ENCODE measurements at regions not wholly inside any gene's neighbourhood (a gene's known extent, or its start where the extent isn't known, plus 50 kb on each side); places are given as distances from the start of the nearest gene placed in this dataset.

- Mint-ChIP-seq H3K36me3 (peaks cover 0 to 4% (median 0%) of the 10 kb centered on the region in 5 donors), H3K9me3 (peaks cover 0 to 16% (median 3%) of the 10 kb centered on the region in 11 donors), H3K27me3 (peaks cover 9 to 40% (median 14%) of the 10 kb centered on the region in 5 donors), H3K4me3 (no peak overlapping the region), H3K27ac (no peak overlapping the region), H3K4me1 (peaks cover 0 to 2% (median 0%) of the 10 kb centered on the region in 7 donors)
- no peak overlapping the region for H3K27ac ChIP-seq (ENCODE audit: low read depth, low read length)
- no peaks in the 10 kb centered on the region for H3K4me1 ChIP-seq (ENCODE audit: control insufficient read depth in 2 of 2, insufficient read depth in 2 of 2, low read length in 2 of 2)
- no peaks in the 10 kb centered on the region for H3K36me3 ChIP-seq (ENCODE audit: control insufficient read depth in 2 of 3, insufficient read depth in 3 of 3, low read length in 3 of 3)
- no peaks in the 10 kb centered on the region for H3K27me3 ChIP-seq (ENCODE audit: control insufficient read depth in 2 of 2, insufficient read depth in 2 of 2, low read length in 2 of 2)
- CTCF ChIA-PET: no interaction called here
- H3K4me3 ChIP-seq (ENCODE audit: low read length): no peak overlapping the region
- ATAC-seq (no peak), DNase-seq (no peak)
- POLR2A ChIA-PET: no interaction called here
- intact Hi-C loops (cut with micrococcal nuclease): no loop called here
- no peaks in the 10 kb centered on the region for H3K9me3 ChIP-seq (ENCODE audit: control insufficient read depth in 2 of 3, low read length in 3 of 3)
Measured at GRCh38 chr5:61820836-61821235, 485.2 kb upstream of the KIF2A start.

DNA sequence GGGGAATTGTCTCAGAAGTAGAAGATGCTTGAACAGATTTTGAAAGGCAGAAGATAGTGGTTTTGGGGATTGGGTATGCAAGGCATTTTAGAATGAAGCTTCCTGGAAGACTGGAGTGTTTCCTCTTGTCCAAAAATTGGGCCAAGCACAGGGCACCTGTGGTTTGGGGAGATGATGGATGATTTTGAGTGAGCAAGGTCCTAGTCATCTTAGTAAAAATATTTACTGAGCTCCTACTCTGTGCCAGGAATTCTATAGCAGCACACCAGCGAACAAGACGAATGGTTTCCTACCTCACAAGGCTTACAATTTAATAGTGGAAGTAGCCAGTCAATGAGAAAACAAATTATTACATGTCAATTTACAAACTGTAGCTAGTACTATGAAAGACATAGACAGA, 484.4 kb upstream of the KIF2A start:
- Histone ChIP-seq H3K4me1 (ENCODE audit: control insufficient read depth in 2 of 2, insufficient read depth in 2 of 2, low read length in 2 of 2) (no peaks in the 10 kb centered on the region), H3K27ac (ENCODE audit: low read depth, low read length) (no peak overlapping the region), H3K36me3 (ENCODE audit: control insufficient read depth in 2 of 3, insufficient read depth in 3 of 3, low read length in 3 of 3) (no peaks in the 10 kb centered on the region), H3K4me3 (ENCODE audit: low read length) (no peak overlapping the region), H3K9me3 (ENCODE audit: control insufficient read depth in 2 of 3, low read length in 3 of 3) (no peaks in the 10 kb centered on the region), H3K27me3 (ENCODE audit: control insufficient read depth in 2 of 2, insufficient read depth in 2 of 2, low read length in 2 of 2) (no peaks in the 10 kb centered on the region)
- H3K36me3 Mint-ChIP-seq: peaks cover 0 to 4% (median 0%) of the 10 kb centered on the region in 5 donors
- peaks cover 0 to 2% (median 0%) of the 10 kb centered on the region in 7 donors for H3K4me1 Mint-ChIP-seq
- POLR2A ChIA-PET: no interaction called here
- peaks cover 0 to 16% (median 3%) of the 10 kb centered on the region in 11 donors for H3K9me3 Mint-ChIP-seq
- CTCF ChIA-PET: no interaction called here
- no peak overlapping the region for H3K4me3 Mint-ChIP-seq
- DNase-seq: no peak
- ATAC-seq: no peak
- H3K27me3 Mint-ChIP-seq: peaks cover 6 to 35% (median 12%) of the 10 kb centered on the region in 5 donors
- no peak overlapping the region for H3K27ac Mint-ChIP-seq
- intact Hi-C loops (cut with micrococcal nuclease): no loop called here

DNA sequence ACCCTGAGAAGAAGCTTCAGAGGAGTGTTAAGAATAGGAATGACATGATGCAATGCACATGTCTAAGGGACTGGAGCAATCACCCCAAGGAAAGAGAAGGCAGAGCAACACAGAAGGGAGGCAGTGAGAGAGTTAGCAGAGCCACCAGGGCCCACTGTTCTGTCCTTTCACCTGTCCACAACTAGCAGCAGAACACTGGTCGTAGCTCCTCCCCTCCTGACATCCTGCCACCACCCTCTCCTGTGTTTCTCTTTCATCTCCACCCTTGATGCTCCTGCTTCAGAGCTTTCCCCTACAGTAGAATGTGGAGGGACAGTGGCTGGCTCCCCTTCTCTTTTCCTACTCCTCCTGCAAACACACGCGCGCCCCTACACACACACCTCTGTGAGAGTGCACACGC, 483.4 kb upstream of the KIF2A start:
- Histone ChIP-seq H3K36me3 (ENCODE audit: control insufficient read depth in 2 of 3, insufficient read depth in 3 of 3, low read length in 3 of 3) (no peaks in the 10 kb centered on the region), H3K27me3 (ENCODE audit: control insufficient read depth in 2 of 2, insufficient read depth in 2 of 2, low read length in 2 of 2) (no peaks in the 10 kb centered on the region), H3K27ac (ENCODE audit: low read depth, low read length) (no peak overlapping the region), H3K4me3 (ENCODE audit: low read length) (no peak overlapping the region), H3K4me1 (ENCODE audit: control insufficient read depth in 2 of 2, insufficient read depth in 2 of 2, low read length in 2 of 2) (no peaks in the 10 kb centered on the region), H3K9me3 (ENCODE audit: control insufficient read depth in 2 of 3, low read length in 3 of 3) (no peaks in the 10 kb centered on the region)
- H3K27ac Mint-ChIP-seq: no peak overlapping the region
- H3K9me3 Mint-ChIP-seq: peaks cover 0 to 16% (median 3%) of the 10 kb centered on the region in 11 donors
- no peak overlapping the region for H3K4me3 Mint-ChIP-seq
- ATAC-seq (no peak), DNase-seq (no peak)
- peaks cover 0 to 2% (median 0%) of the 10 kb centered on the region in 7 donors for H3K4me1 Mint-ChIP-seq
- peaks cover 0 to 4% (median 0%) of the 10 kb centered on the region in 5 donors for H3K36me3 Mint-ChIP-seq
- H3K27me3 Mint-ChIP-seq: peaks cover 6 to 35% (median 12%) of the 10 kb centered on the region in 5 donors
- intact Hi-C loops (cut with micrococcal nuclease): no loop called here
- CTCF ChIA-PET: no interaction called here
- POLR2A ChIA-PET: no interaction called here

- no peak overlapping the region for H3K27ac Mint-ChIP-seq
- intact Hi-C loops (cut with micrococcal nuclease): no loop called here
- H3K4me1 ChIP-seq (ENCODE audit: control insufficient read depth in 2 of 2, insufficient read depth in 2 of 2, low read length in 2 of 2): no peaks in the 10 kb centered on the region
- no peak overlapping the region for H3K4me3 Mint-ChIP-seq
- no peak overlapping the region for H3K27ac ChIP-seq (ENCODE audit: low read depth, low read length)
- peaks cover 0 to 16% (median 3%) of the 10 kb centered on the region in 11 donors for H3K9me3 Mint-ChIP-seq
- no peaks in the 10 kb centered on the region for H3K36me3 ChIP-seq (ENCODE audit: control insufficient read depth in 2 of 3, insufficient read depth in 3 of 3, low read length in 3 of 3)
- ATAC-seq: no peak
- ChIA-PET CTCF (no interaction called here), POLR2A (no interaction called here)
- no peak overlapping the region for H3K4me3 ChIP-seq (ENCODE audit: low read length)
- peaks cover 0 to 2% (median 0%) of the 10 kb centered on the region in 7 donors for H3K4me1 Mint-ChIP-seq
- no peak for DNase-seq
- peaks cover 6 to 33% (median 12%) of the 10 kb centered on the region in 5 donors for H3K27me3 Mint-ChIP-seq
- H3K9me3 ChIP-seq (ENCODE audit: control insufficient read depth in 2 of 3, low read length in 3 of 3): no peaks in the 10 kb centered on the region
- no peaks in the 10 kb centered on the region for H3K27me3 ChIP-seq (ENCODE audit: control insufficient read depth in 2 of 2, insufficient read depth in 2 of 2, low read length in 2 of 2)
- peaks cover 0 to 4% (median 0%) of the 10 kb centered on the region in 5 donors for H3K36me3 Mint-ChIP-seq
Measured at GRCh38 chr5:61823065-61823464, 482.9 kb upstream of the KIF2A start.

- no peaks in the 10 kb centered on the region for H3K36me3 ChIP-seq (ENCODE audit: control insufficient read depth in 2 of 3, insufficient read depth in 3 of 3, low read length in 3 of 3)
- no peaks in the 10 kb centered on the region for H3K9me3 ChIP-seq (ENCODE audit: control insufficient read depth in 2 of 3, low read length in 3 of 3)
- no peak for DNase-seq
- Mint-ChIP-seq H3K9me3 (peaks cover 0 to 9% (median 0%) of the 10 kb centered on the region in 11 donors), H3K27ac (no peak overlapping the region), H3K4me1 (peaks cover 0 to 2% (median 0%) of the 10 kb centered on the region in 7 donors), H3K36me3 (peaks cover 0 to 4% (median 0%) of the 10 kb centered on the region in 5 donors), H3K27me3 (peaks cover 0 to 28% (median 12%) of the 10 kb centered on the region in 5 donors), H3K4me3 (no peak overlapping the region)
- no peak overlapping the region for H3K27ac ChIP-seq (ENCODE audit: low read depth, low read length)
- ATAC-seq: no peak
- POLR2A ChIA-PET: no interaction called here
- H3K4me1 ChIP-seq (ENCODE audit: control insufficient read depth in 2 of 2, insufficient read depth in 2 of 2, low read length in 2 of 2): no peaks in the 10 kb centered on the region
- intact Hi-C loops (cut with micrococcal nuclease): no loop called here
- CTCF ChIA-PET: no interaction called here
- no peaks in the 10 kb centered on the region for H3K27me3 ChIP-seq (ENCODE audit: control insufficient read depth in 2 of 2, insufficient read depth in 2 of 2, low read length in 2 of 2)
- H3K4me3 ChIP-seq (ENCODE audit: low read length): no peak overlapping the region
Measured at GRCh38 chr5:61823781-61824180, 482.2 kb upstream of the KIF2A start.

GRCh38 chr5:61824396-61824795, 481.6 kb upstream of the KIF2A start:
- Histone ChIP-seq H3K27ac (ENCODE audit: low read depth, low read length) (no peak overlapping the region), H3K4me1 (ENCODE audit: control insufficient read depth in 2 of 2, insufficient read depth in 2 of 2, low read length in 2 of 2) (no peaks in the 10 kb centered on the region), H3K4me3 (ENCODE audit: low read length) (no peak overlapping the region), H3K36me3 (ENCODE audit: control insufficient read depth in 2 of 3, insufficient read depth in 3 of 3, low read length in 3 of 3) (no peaks in the 10 kb centered on the region), H3K27me3 (ENCODE audit: control insufficient read depth in 2 of 2, insufficient read depth in 2 of 2, low read length in 2 of 2) (no peaks in the 10 kb centered on the region), H3K9me3 (ENCODE audit: control insufficient read depth in 2 of 3, low read length in 3 of 3) (no peaks in the 10 kb centered on the region)
- H3K4me1 Mint-ChIP-seq: peaks cover 0 to 2% (median 0%) of the 10 kb centered on the region in 7 donors
- peaks cover 0 to 8% (median 0%) of the 10 kb centered on the region in 11 donors for H3K9me3 Mint-ChIP-seq
- DNase-seq (no peak), ATAC-seq (no peak)
- H3K36me3 Mint-ChIP-seq: peaks cover 0 to 2% (median 0%) of the 10 kb centered on the region in 5 donors
- ChIA-PET CTCF (no interaction called here), POLR2A (no interaction called here)
- intact Hi-C loops (cut with micrococcal nuclease): no loop called here
- H3K27ac Mint-ChIP-seq: no peak overlapping the region
- H3K4me3 Mint-ChIP-seq: no peak overlapping the region
- H3K27me3 Mint-ChIP-seq: peaks cover 0 to 34% (median 13%) of the 10 kb centered on the region in 5 donors

GRCh38 chr5:61827445-61827975, 478.5 kb upstream of the KIF2A start:
- Histone ChIP-seq H3K4me1 (ENCODE audit: control insufficient read depth in 2 of 2, insufficient read depth in 2 of 2, low read length in 2 of 2) (no peaks in the 10 kb centered on the region), H3K36me3 (ENCODE audit: control insufficient read depth in 2 of 3, insufficient read depth in 3 of 3, low read length in 3 of 3) (no peaks in the 10 kb centered on the region), H3K4me3 (ENCODE audit: low read length) (no peak overlapping the region), H3K9me3 (ENCODE audit: control insufficient read depth in 2 of 3, low read length in 3 of 3) (no peaks in the 10 kb centered on the region), H3K27me3 (ENCODE audit: control insufficient read depth in 2 of 2, insufficient read depth in 2 of 2, low read length in 2 of 2) (no peaks in the 10 kb centered on the region), H3K27ac (ENCODE audit: low read depth, low read length) (no peak overlapping the region)
- CTCF ChIA-PET: no interaction called here
- Mint-ChIP-seq H3K27me3 (peaks cover 0 to 19% (median 13%) of the 10 kb centered on the region in 5 donors), H3K36me3 (no peaks in the 10 kb centered on the region), H3K4me1 (peaks cover 0 to 2% (median 0%) of the 10 kb centered on the region in 7 donors), H3K27ac (no peak overlapping the region), H3K4me3 (no peak overlapping the region), H3K9me3 (peaks cover 0 to 5% (median 0%) of the 10 kb centered on the region in 11 donors)
- intact Hi-C loops (cut with micrococcal nuclease): no loop called here
- POLR2A ChIA-PET: no interaction called here
- ATAC-seq (no peak), DNase-seq (no peak)

Measured in naive thymus-derived CD4-positive, alpha-beta T cell (primary cell).